NCI-H1092 (cell line): ENCODE measurements at regions not wholly inside any gene's neighbourhood (a gene's known extent, or its start where the extent isn't known, plus 50 kb on each side); places are given as distances from the start of the nearest gene placed in this dataset.

Experiments
- DNase-seq: peaks from one replicate; lab custom pipeline; 2025; lab: John Stamatoyannopoulos, UW

GRCh38 chr14:53356361-53357150, 203.4 kb upstream of the DDHD1 start:
- no peak for DNase-seq

- DNase-seq, result no peak
Observed at GRCh38 chr14:53355581-53356112, 202.5 kb upstream of the DDHD1 start.

DNA sequence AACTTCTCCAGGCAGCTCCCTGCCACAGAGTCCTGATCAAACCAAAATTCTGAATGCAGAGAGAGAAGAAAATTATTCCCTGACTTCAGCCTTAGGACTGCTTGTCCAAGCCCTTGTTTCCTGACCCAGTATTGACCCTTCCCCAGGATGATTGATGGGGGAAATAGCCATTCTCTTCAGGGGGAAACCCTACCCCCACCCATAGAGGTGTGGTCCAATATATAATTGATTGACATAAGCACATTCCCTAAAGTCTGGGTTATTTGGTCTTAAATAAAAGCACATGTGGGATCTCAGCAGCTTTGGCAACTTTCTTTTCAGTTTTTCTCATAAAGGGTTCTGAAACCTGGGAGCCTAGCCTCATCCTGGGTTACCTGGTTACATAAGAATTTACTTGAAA, 201.2 kb upstream of the DDHD1 start:
- DNase-seq, result no peak

GRCh38 chr14:53350866-53351265, 197.7 kb upstream of the DDHD1 start:
- no peak for DNase-seq

DNA sequence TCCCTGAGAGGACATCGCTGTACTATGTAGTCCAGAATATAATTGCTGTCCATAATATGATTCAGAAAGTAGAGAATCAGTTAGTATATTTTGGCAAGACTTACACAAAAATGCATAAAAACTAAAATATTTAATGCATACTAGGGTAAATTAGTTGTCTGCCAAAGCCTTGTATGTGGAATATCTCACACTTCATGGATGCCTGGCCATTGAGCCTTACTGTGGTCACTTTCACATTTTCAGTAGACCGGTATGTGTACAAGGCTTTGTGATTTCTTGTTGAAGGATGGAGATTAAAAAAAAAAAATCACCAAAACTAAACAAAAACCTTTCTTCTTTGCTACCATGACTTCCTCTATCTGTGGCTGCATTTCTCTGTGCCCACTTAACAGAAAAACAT, 197.3 kb upstream of the DDHD1 start:
- DNase-seq, result no peak

DNA sequence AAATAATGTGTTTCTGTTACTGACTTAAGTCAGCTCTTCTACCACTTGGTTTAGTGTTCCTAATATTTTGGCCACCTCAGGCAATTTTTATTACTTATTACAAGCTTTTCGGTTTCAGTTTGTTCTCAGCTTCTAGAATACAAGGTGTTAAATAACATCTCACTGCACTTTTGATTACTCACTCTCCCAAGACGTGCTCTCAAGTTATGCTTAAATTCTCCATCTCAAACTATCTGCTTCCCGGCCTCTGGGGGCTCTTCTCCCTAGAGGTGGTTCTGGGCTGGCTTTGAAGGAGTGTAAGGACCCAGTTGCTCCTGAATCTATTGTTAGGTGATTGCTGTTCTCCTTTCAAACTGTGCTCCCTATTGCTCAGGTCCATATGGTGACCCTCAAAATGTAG, 193.9 kb upstream of the DDHD1 start:
- no peak for DNase-seq

- DNase-seq, result no peak
Observed at GRCh38 chr14:53341324-53341723, 188.2 kb upstream of the DDHD1 start.

DNA sequence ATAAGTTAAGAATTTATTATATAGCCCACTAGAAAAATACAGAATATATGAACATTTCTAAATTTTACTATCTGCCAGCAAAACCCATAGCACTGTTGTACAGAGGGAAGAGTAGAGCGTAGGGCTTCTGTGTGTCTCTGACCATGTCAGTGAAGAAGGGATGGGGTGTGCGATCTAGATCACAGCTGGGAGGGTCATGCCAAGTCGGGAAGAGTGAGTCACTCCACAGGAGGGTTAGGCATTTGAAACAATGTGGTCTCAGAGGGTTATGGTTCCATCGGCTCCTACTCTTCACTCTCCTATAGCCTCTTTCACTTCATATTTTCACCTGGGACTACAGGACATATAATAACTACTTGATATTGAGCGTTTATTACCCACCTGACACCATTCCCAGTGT, 185.1 kb upstream of the DDHD1 start:
- no peak for DNase-seq

DNA sequence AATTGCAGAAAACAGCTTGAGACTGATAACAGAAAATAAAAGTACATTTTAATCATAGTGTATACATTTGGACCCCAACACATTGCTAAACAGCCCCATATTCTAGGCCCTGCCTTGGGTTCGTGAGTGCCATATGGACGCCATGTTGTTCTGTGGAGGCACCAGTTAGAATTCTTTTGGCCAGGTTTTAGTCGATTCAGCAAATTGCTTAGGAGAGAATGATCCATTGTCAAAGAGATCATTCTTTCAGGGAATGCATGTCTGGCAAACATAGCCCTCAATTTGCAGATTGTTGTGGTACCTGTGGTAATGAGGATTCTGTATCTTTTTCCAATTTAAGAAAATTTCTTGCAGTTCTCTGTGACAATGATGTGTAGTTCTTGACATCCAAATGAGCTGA, 183.6 kb upstream of the DDHD1 start:
- DNase-seq, result no peak

GRCh38 chr14:53333809-53334208, 180.7 kb upstream of the DDHD1 start:
- DNase-seq, result no peak

- DNase-seq, result no peak
Observed at GRCh38 chr14:53331921-53332320, 178.8 kb upstream of the DDHD1 start.

- no peak for DNase-seq
Observed at GRCh38 chr14:53331247-53331646, 178.1 kb upstream of the DDHD1 start.

- DNase-seq, result no peak
Observed at GRCh38 chr14:53330441-53330840, 177.3 kb upstream of the DDHD1 start.

GRCh38 chr14:53328841-53329240, 175.7 kb upstream of the DDHD1 start:
- no peak for DNase-seq

GRCh38 chr14:53327716-53328115, 174.6 kb upstream of the DDHD1 start:
- DNase-seq, result no peak

- peak; percentile 14 for DNase-seq
Observed at GRCh38 chr14:53325176-53325806, 172.2 kb upstream of the DDHD1 start.

- no peak for DNase-seq
Observed at GRCh38 chr14:53316504-53316903, 163.4 kb upstream of the DDHD1 start.

DNA sequence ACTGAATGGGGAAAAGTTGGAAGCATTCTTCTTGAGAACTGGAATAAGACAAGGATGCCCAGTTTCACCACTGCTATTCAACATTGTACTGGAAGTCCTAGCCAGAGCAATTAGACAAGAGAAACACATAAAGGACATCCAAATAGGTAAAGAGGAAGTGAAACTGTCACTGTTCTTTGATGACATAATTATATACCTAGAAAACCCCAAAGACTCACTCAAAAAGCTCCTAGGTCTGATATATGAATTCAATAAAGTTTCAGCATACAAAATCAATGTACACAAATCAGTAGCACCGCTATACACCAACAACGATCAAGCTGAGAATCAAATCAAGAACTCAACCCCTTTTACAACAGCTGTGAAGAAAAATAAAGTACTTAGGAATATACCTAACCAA, 157.3 kb upstream of the DDHD1 start:
- no peak for DNase-seq

- DNase-seq, result no peak
Observed at GRCh38 chr14:53306911-53307310, 153.8 kb upstream of the DDHD1 start.

DNA sequence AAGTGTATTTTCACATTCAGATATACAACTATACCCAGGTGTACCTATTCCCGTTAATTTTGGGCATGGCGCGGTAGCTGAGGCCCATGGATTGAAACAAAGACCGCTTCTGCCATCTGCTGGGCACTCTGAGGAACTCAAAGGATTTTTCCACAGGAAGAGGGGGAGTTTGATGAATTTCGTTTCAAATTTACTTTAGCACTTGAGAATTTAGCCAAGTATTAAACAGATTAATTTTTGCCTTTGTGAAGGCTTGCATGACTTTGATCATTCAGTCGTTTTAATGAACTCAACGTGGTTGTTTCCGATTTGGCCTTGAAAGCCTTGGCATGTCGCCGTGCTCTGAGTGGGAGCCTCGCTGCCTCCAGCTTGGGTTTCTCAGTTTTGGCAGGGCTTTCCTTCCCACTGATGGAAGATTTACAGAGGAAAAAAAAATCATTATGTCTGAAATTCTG, 153.2 kb upstream of the DDHD1 start:
- peak; percentile 42 for DNase-seq

GRCh38 chr14:53304726-53305381, 151.7 kb upstream of the DDHD1 start:
- DNase-seq, result no peak

- no peak for DNase-seq
Observed at GRCh38 chr14:53295985-53296582, 143.0 kb upstream of the DDHD1 start.

- DNase-seq, result no peak
Observed at GRCh38 chr14:53295372-53295771, 142.2 kb upstream of the DDHD1 start.
